Right renal pelvis (tissue), 4 donors: ENCODE measurements at regions not wholly inside any gene's neighbourhood (a gene's known extent, or its start where the extent isn't known, plus 50 kb on each side); places are given as distances from the start of the nearest gene placed in this dataset.
A peak's percentile ranks its signal among the peaks of the same experiment; 100 is the strongest.
"Not testable (repeated sequence)": the region's sequence is repeated elsewhere in the genome, so short reads cannot be mapped to it uniquely, and the experiment has no call there.

Experiments
- DNase-seq, 4 donors: peaks; one replicate each; pipeline ENCODE4 v3.0.0-alpha.2; 2013; ENCODE audit warnings: low read depth in 4 of 4, low spot score in 3 of 4, missing footprints in 1 of 4

DNA sequence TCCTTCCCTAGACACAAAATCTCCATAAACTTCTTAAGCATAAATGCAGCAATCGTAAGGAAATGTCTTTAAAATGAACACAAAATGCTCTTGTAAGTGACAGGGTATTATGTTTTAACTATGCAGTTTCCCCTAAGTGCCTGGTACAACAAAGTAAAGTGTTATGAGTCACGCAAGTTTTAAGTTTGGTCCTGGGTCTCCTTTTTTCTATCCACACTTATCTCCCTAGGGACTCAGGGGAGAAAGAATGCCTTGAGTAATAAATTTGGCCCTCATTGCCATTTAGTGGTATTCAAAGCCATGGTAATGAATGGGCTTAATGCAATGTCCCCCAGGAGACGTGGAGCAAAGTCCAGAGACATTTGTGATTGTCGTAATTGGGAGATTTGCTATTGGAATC, 149.1 kb downstream of the MAGEB17 start:
- DNase-seq, result no peak

DNA sequence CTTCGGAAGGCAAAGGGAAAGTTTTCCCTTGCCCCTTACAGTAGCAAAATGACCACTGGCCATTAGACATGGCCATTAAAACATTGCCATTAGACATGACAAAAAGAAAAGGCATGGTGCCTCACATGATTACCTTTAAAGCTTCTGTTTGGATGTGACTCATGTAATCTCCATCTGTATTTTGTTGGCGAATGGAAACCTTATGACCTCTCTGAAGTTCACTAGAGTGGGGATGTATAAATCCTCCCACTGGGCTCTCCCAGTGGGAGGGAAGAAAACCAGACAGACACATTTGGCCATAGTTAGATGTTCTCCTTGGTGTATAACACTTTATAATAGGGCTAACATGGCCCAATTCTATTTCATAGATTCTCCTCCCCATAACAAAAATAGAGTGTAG, 152.6 kb downstream of the MAGEB17 start:
- DNase-seq, result no peak

DNA sequence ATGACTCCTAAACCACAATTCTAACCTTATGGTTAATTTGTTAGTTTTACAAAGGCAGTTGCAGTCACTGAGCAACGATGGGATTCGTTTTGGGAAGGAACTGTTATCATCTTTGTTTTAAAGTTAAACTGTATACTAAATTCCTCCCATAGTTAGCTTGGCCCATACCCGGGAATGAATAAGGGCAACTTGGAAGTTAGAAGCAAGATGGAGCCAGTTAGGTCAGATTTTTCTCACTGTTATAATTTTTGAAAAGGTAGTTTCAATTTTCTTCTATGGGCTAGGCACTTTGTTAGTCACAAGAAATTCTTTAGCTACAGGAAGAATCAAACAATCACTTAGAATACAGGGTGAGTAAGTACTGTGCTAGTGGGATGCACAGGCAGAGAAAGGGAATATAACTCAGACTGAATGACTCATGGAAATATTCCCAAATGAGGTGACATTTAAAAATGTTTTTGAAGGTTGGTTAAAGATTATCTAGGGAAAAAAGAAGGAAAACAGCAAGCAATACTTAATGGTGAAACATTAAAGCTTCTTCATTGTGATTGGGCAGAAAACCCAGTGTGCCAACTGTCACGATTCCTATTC, 153.6 kb downstream of the MAGEB17 start:
- no peak for DNase-seq

DNA sequence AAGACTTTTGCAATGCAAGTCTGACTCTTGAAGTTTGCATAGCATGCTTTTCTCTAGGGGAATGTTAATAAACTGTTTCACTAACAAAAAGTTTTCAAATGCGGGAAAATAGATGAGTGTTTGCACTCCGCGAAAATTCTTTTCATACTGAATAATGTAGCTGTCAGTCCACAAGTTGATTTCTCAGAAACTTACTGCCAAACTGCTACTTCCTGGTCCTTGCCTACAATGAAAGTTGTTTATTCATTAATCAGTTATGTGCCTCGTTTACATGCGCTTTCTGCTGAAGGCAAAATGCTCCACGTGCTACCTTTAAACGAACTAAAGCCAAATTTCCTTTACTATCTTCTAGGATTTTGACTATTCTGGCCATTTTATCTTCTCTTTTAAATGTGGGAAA, 166.2 kb downstream of the MAGEB17 start:
- no peak for DNase-seq

DNA sequence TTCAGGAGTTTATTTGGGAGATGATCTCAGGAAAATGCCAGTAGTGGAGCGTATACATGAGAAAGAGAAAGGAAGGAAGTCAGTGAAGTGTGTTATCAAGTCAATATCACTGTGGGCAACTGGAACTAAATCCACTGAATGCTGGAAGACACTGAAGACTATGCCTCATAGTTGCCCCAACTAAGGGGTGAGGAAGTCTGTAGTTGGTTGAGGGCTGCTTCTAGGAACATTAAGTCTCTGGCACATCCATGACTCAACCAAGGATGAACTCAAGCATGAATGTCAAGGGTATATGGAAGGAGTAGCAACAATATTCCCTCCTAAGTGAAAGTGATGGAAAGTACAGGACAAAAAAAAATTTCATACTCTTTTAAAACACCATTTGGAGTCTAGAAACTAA, 167.9 kb downstream of the MAGEB17 start:
- no peak for DNase-seq

DNA sequence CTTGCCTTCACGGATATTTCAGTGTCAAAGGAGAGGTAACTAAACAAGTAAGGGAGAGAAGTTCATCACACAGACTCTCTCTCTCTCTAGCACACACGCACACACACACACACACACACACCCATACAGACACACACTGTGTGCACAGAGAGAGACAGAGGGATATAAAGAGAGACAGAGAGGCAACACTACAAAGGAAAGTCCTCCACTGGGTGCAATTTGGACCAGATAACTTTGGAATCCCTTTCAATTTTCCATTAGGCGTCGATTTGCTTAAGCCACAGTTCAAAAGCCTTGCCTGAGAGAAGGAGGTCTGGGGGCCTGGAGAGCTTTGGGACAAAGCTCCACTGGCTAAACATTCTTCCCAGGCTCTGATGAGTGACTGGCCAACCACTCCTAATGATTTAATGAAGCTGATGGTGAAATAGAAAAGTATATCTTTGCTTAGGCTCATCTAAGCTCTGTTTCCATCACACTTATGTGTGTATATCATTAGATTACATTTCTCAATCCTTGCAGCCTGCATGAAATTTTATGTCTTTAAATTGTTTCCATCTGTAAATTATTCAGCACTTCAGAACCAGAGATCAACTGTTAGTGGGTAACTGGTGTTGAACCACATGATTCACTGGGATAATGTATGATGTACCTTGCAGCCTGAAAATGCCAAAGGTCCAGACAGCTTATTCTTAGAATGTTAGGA, 180.8 kb downstream of the MAGEB17 start:
- DNase-seq, result no peak

DNA sequence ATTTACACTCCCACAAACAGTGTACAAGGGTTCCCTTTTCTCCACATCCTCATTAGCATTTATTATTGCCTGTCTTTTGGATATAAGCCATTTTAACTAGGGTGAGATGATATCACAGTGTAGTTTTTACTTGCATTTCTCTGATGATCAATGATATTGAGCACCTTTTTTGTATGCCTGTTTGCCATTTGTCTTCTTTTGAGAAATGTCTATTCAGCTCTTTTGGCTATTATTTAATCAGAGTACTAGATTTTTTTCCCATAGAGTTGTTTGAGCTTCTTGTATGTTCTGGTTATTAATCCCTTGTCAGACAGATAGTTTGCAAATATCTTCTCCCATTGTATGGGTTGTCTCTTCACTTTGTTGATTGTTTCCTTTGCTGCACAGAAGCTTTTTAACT, 190.6 kb downstream of the MAGEB17 start:
- DNase-seq, result no peak

DNA sequence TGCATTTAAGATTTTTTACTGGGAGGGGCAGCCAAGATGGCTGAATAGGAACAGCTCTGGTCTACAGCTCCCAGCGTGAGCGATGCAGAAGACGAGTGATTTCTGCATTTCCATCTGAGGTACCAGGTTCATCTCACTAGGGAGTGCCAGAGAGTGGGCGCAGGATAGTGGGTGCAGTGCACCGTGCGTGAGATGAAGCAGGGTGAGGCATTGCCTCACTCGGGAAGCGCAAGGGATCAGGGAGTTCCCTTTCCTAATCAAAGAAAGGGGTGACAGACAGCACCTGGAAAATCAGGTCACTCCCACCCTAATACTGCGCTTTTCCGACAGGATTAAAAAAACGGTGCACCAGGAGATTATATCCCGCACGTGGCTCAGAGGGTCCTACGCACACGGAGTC, 192.8 kb downstream of the MAGEB17 start:
- not testable (repeated sequence) for DNase-seq

DNA sequence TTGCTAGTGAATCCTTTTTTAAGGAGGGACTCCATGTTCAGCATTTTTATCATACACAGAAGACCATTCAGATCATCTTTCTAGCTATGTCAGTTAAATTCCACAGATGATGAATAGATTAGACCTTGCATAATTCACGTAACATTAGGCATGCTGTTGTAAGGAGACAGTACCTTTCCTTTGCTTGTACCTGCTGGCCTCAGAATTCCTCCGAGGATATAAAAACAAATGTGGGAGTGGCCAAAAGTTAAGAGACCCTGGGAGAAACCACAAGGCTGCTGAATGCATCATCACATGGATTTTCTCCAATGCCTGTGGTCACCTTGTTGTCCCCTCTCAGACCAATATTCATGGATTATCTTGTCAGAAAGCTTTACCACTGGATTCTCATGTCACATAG, 201.4 kb downstream of the MAGEB17 start:
- DNase-seq, result no peak

DNA sequence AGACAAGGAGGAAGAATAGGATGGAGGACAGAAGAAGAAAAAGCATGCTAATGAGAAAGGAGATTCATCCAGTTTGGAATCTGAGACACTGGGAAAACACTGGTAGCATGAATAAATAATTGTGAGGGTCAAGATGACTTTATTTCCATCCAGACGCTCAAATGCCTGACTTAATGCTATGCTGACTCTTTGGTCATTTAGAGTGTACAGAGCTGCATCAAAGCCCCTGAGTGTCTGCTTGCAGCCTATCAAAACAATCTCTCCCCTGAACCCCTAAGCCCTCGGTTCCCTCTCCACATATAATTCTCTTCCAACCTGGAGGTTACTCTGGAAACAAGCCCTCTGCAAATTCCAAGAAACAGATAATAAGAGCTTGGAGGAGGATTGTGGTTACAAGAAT, 208.8 kb downstream of the MAGEB17 start:
- DNase-seq, result no peak

DNA sequence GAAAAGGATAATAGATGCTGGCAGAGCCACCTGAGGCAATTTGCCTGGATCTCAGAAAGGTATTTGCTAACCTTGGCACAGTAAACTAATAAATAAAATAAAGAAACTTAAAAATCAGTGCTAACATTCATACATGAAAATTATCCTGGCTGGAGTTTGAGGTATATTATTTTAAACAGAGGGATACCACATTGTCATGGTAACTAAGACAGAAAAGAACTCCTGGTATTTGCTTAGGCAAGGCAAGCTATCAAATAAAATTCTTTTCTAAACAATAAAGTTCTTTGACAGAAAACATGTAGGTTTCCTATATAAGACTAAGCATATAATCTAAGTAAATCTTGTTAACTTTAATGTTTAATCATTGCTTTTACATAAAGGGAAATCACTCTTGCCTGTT, 218.8 kb downstream of the MAGEB17 start:
- no peak for DNase-seq

DNA sequence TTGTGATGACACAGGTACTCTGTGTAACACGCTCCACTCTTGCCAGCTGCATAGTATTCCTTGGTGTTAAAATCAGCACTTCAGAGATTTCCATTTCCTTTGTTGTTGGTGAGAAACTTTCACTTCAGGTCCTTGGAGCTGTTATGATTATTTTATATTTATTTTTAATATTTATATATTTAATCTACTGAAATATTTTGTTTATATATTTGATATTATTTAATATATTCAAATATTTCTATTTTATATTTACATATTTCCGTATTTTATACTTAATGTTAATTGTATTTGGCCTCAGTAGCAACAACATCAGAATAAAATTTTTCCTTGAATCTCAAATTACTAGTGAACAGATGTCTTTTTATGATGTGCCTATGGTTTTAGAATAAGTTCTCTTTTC, 225.3 kb downstream of the MAGEB17 start:
- no peak for DNase-seq

DNA sequence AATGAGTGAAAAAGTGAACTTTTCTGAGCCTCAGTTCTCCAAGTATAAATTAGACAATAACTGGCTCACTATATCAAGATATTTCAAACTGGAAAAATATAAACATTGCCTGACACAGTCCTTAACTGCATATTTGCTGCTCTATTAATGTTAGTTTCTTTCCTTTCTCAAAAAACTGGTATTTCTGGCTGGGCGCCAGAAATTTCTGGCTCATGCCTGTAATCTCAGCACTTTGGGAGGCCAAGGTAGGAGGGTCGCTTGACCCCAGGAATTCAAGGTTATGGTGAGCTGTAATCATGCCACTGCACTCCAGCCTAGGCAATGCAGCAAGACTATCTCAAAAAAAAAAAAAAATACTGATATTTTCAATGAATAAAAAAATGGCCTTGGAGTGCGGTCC, 227.0 kb downstream of the MAGEB17 start:
- DNase-seq, result no peak

DNA sequence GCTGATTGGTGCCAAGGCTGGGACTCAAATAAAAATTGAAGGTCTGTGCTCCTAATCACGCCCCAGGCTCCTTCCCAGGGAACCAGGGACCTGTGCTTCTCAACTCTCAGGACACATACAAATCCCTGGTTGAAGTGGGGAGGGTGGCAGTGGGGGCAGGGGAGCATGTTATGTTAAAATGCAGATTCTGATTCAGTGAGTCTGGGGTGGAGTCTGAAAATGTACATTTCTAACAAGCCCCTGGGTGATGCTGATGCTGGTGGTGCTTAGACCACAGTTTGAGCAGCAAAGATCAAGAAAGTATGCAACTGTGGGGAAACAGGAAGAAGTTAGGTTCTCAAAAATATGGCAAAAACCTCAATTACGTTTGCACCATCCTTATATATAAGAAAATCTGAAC, 236.5 kb downstream of the MAGEB17 start:
- no peak for DNase-seq

DNA sequence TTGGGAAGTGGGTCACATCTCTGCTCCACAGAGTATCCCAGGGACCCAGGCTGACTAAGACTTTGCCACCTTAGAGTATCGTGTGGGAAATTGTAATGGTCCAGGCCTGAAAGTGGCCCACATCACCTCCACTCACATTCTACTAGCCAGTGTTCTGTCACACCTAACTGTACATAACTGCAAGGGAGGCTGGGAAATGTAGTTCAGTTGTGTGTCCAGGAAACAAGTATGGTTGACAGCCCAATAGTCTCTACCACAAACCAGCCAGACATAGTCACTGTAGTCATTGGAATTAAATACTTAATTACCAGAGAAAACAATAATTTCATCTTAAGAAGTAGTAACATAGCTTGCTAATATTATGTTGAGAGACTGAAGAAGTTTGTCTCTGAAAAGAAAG, 233.4 kb upstream of the S100G start:
- no peak for DNase-seq

DNA sequence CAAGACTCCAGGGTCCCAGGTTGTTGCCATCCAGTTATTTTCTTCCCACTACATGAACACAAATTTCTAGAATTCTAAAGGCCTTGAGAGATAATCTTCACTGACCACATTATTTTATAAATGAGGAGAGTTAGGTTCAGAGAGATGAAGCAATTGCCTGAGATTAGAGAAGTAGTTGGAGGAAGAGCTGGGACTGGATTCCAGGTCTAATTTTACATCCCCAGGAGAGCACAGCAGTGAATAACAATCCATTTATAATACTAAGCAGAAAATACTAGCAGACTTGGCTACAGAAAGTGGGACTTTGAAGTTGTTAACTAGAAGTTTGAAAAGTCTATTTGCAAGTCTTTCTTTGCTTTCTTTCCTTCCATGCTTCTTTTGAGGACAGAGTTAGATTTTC, 231.3 kb upstream of the S100G start:
- no peak for DNase-seq

DNA sequence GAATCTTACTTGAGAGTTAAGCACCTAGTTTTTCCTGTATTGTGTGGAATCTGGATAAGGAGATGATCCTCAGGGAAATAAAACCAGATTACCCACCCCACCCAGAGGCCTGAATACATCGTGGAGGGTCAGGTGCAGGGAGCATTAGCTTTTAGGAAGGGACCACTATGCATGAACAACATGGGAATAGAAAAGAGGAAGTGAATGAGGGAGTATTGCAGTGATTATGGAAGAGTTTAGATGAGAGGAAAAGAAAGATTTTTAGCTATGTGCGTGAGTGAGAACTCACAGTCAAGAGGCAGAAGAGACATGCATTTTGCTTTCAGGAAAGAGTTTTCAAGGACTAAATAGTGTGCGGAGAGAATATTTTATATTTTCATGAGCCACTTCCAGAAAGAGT, 222.3 kb upstream of the S100G start:
- DNase-seq, result no peak

DNA sequence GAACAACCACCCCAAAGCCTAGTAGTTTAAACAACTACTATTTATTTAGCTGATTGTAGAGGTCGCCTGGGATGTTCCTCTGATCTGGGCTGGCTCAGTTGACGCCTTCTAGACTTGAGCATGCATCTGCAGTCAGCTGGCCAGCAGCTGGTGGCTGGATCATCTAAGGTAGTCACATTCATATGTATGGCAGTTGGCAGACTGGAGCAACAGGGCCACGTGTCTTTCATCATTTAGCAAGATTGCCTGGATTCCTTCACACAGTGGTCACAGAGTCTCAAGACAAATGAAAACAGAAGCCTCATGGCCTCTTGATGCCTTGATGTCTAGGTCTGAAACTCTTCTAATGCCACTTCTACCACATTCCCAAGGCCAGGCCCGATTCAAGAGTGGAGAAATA, 220.6 kb upstream of the S100G start:
- no peak for DNase-seq

DNA sequence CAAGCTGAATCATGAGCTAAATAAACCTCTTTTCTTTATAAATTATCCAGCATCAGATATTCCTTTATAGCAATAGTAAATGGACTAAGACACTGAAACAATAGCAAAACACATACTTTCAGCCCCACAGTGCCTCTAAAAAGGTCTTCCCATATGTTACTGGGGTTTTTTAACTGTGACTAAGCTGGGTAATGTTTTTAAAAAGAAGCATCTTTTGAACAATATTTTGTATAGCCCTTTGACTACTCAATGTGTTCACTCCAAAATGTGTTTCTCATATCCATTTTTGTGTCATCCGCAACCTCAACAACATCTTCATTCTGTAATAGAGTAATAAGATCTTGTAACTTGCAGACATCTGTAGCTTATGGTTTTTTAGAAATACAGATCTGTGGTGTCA, 218.7 kb upstream of the S100G start:
- no peak for DNase-seq

DNA sequence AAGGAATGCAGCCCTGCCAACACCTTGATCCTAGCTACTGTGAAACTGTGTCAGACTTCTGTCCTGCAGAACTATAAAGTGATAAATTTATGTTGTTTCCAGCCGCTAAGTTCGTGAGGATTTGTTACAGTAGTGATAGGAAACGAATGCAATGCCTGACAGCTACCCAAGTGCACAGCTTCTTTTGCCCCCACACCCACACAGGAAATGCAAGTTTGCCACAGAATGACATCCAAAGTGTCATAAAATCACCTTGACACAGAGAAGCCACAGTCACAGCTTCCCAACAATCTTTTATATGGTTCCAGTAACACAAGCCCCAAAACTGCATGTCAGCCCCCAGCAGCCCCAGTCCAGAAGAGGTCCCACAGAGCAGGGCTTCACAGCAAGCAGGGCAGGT, 216.9 kb upstream of the S100G start:
- DNase-seq, result no peak

DNA sequence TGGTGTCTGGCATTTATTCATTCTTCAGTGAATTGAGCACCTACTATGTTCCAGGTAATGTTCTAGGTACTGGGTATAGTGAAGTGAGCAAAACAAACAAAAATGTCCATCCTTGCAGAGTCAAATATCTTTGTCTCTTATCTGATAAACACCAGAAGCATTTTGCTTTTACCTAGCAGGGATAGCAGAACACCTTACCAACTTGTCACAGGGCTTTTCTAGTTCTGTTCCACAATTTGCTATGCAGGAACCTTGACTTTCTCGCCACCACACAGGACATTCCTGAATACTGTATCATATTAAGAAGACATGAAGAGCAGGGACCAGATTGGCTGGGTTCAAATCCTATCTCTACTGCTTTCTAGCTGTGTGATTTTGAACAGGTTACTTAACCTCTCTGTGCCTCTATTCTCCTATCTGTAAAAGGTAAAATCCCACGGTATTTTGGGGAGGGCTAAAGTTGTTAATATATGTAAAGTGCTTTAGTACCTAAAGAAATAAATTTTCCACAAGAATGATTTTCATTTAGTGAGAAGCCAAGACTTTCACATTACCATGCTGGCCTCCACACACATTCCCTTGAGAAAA, 214.5 kb upstream of the S100G start:
- DNase-seq, result no peak

DNA sequence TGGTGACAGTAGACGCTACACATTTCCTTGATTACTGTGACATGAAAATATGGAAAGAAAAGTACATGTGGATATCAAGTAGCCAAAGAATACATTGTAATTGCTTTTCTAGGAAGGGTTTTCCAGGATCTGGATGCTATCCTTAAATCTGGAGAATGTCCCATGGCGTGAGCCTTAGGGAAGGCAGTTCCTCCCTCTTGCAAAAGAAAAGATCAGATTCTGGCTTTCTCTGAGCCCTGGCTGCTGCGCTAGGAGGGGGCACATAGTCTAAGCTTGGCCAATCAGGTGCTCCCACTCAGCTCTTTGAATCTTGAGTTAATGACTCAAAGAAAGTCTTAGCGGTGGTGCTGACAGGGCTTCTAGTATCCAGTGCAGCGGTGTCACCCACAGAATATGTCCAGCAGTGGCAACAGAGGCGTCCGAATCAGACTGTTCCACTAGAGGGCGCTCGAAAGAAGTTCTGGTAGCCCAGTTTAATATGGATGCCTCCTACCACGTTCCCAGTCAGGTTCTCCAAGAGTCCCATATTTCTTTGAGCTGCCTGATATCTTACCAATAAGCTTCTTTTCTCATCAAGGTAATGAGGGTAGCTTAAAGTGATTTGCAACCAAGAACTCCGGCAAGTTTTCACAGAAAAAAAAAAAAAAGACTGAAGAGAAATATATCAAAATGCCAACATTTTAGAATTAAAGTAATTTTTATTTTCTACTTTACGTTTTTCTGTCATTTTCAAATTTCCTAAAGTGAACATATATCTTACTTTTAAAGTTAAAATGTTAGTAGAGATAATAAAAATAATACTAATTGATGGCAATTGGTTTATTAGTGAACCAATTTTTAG, 213.4 kb upstream of the S100G start:
- DNase-seq, result peak; percentile 31 to 65 (median 40)
